H9 (cell line): ENCODE measurements at regions not wholly inside any gene's neighbourhood (a gene's known extent, or its start where the extent isn't known, plus 50 kb on each side); places are given as distances from the start of the nearest gene placed in this dataset.

Experiments
- DNase-seq: peaks from one replicate; pipeline ENCODE4 v3.0.0-alpha.2; 2017
- H2AFZ ChIP-seq: one replicate; pipeline ENCODE4 v1.6.1; 2013; ENCODE audit warnings: mild to moderate bottlenecking, low read length, control low read depth, moderate library complexity
- H2AK5ac ChIP-seq: 2 replicates; pipeline ENCODE4 v1.6.1; 2013; ENCODE audit warnings: low read length, control low read depth, mixed read lengths; ENCODE audit not compliant: insufficient read length
- H2BK120ac ChIP-seq: one replicate; pipeline ENCODE4 v1.6.1; 2013; ENCODE audit warnings: low read depth, mild to moderate bottlenecking, low read length, control low read depth, inconsistent platforms; ENCODE audit not compliant: poor library complexity, severe bottlenecking
- H2BK12ac ChIP-seq: 2 replicates; pipeline ENCODE4 v1.6.1; 2013; ENCODE audit warnings: low read length, control low read depth, mixed read lengths, low read depth; ENCODE audit not compliant: insufficient read length
- H2BK15ac ChIP-seq: 2 replicates; pipeline ENCODE4 v1.6.1; 2013; ENCODE audit warnings: low read depth, low read length, control low read depth
- H2BK20ac ChIP-seq: one replicate; pipeline ENCODE4 v1.6.1; 2013; ENCODE audit warnings: low read depth, mild to moderate bottlenecking, low read length, control low read depth, inconsistent platforms; ENCODE audit not compliant: poor library complexity, severe bottlenecking
- H2BK5ac ChIP-seq: 2 replicates; pipeline ENCODE4 v1.6.1; 2013; ENCODE audit warnings: low read length, control low read depth, mixed read lengths; ENCODE audit not compliant: insufficient read length
- H3K14ac ChIP-seq: 2 replicates; pipeline ENCODE4 v1.6.1; 2013; ENCODE audit warnings: low read length, control low read depth; ENCODE audit not compliant: insufficient read depth
- H3K18ac ChIP-seq: 2 replicates; pipeline ENCODE4 v1.6.1; 2013; ENCODE audit warnings: low read depth, mild to moderate bottlenecking, mixed read lengths, low read length, control low read depth; ENCODE audit not compliant: insufficient read length
- H3K23ac ChIP-seq: 2 replicates; pipeline ENCODE4 v1.6.1; 2013; ENCODE audit warnings: low read length, control low read depth, mixed read lengths, low read depth; ENCODE audit not compliant: insufficient read length
- H3K23me2 ChIP-seq: 2 replicates; pipeline ENCODE4 v1.6.1; 2013; ENCODE audit warnings: low read depth, mild to moderate bottlenecking, mixed read lengths, low read length, control low read depth; ENCODE audit not compliant: insufficient read length, poor library complexity, severe bottlenecking
- H3K27ac ChIP-seq: 2 replicates; pipeline ENCODE4 v1.5.1; 2013; ENCODE audit warnings: low read length, control low read depth, mixed read lengths, low read depth; ENCODE audit not compliant: insufficient read length
- H3K27me3 ChIP-seq: 2 replicates; pipeline ENCODE4 v1.6.1; 2013; ENCODE audit warnings: low read length, control low read depth, inconsistent platforms; ENCODE audit not compliant: insufficient read depth
- H3K4ac ChIP-seq: 2 replicates; pipeline ENCODE4 v1.6.1; 2013; ENCODE audit warnings: low read depth, mild to moderate bottlenecking, control low read depth, inconsistent platforms, low read length, moderate library complexity
- H3K4me1 ChIP-seq: 2 replicates; pipeline ENCODE4 v1.6.1; 2013; ENCODE audit warnings: low read length, control low read depth, inconsistent platforms; ENCODE audit not compliant: insufficient read depth
- H3K4me2 ChIP-seq: 2 replicates; pipeline ENCODE4 v1.6.1; 2013; ENCODE audit warnings: low read length, control low read depth, mixed read lengths; ENCODE audit not compliant: insufficient read length, insufficient read depth
- H3K56ac ChIP-seq: 2 replicates; pipeline ENCODE4 v1.6.1; 2013; ENCODE audit warnings: low read depth, mild to moderate bottlenecking, mixed read lengths, low read length, control low read depth; ENCODE audit not compliant: insufficient read length
- H3K79me1 ChIP-seq: 2 replicates; pipeline ENCODE4 v1.6.1; 2013; ENCODE audit warnings: low read depth, mild to moderate bottlenecking, moderate library complexity, low read length, control low read depth, inconsistent platforms; ENCODE audit not compliant: insufficient read depth, poor library complexity, severe bottlenecking
- H3K79me2 ChIP-seq: 2 replicates; pipeline ENCODE4 v1.6.1; 2013; ENCODE audit warnings: low read length, control low read depth, inconsistent platforms; ENCODE audit not compliant: insufficient read depth
- H3K9ac ChIP-seq: 2 replicates; pipeline ENCODE4 v1.6.1; 2013; ENCODE audit warnings: low read length, control low read depth, mixed read lengths; ENCODE audit not compliant: insufficient read length; ENCODE audit errors: extremely low read depth
- H3K9me3 ChIP-seq: one replicate; pipeline ENCODE4 v1.6.1; 2013; ENCODE audit warnings: low read depth, low read length, inconsistent platforms; ENCODE audit not compliant: control insufficient read depth
- H3T11ph ChIP-seq: one replicate; pipeline ENCODE4 v1.6.1; 2013; ENCODE audit warnings: mild to moderate bottlenecking, low read length, control low read depth, inconsistent platforms
- H4K20me1 ChIP-seq: one replicate; pipeline ENCODE4 v1.6.1; 2013; ENCODE audit not compliant: control insufficient read depth, insufficient read length, insufficient read depth
- H4K5ac ChIP-seq: 2 replicates; pipeline ENCODE4 v1.6.1; 2013; ENCODE audit warnings: low read depth, mild to moderate bottlenecking, mixed read lengths, low read length, control low read depth; ENCODE audit not compliant: insufficient read length
- H4K8ac ChIP-seq: replicated peaks from 2 replicates; pipeline ENCODE4 v1.6.1; 2013; ENCODE audit warnings: low read length, control low read depth, mixed read lengths, low read depth; ENCODE audit not compliant: insufficient read length
- H4K91ac ChIP-seq: 2 replicates; pipeline ENCODE4 v1.6.1; 2013; ENCODE audit warnings: low read depth, mild to moderate bottlenecking, moderate library complexity, mixed read lengths, low read length, control low read depth; ENCODE audit not compliant: insufficient read length
- H3K27ac Mint-ChIP-seq, 3 experiments: 2 replicates in 2 of 3; 3 replicates in 1 of 3; pipeline ENCODE4 v1.8.0; 2020 to 2021; ENCODE audit warnings: mixed read lengths in 3 of 3, mild to moderate bottlenecking in 1 of 3, moderate library complexity in 1 of 3
- H3K27me3 Mint-ChIP-seq: 2 replicates; pipeline ENCODE4 v1.8.0; 2021; ENCODE audit warnings: low read depth, mild to moderate bottlenecking, moderate library complexity, mixed read lengths
- H3K36me3 Mint-ChIP-seq, 3 experiments: 2 replicates in 2 of 3; 3 replicates in 1 of 3; pipeline ENCODE4 v1.8.0; 2020 to 2021; ENCODE audit warnings: low read depth in 3 of 3, mixed read lengths in 3 of 3; ENCODE audit not compliant: insufficient read depth in 1 of 3
- H3K4me1 Mint-ChIP-seq, 2 experiments: 2 replicates each; pipeline ENCODE4 v1.8.0; 2020; ENCODE audit warnings: mixed read lengths in 2 of 2
- H3K4me3 Mint-ChIP-seq, 2 experiments: 2 replicates in 1 of 2; 3 replicates in 1 of 2; pipeline ENCODE4 v1.8.0; 2020 to 2021; ENCODE audit warnings: mild to moderate bottlenecking in 2 of 2, mixed read lengths in 2 of 2, moderate library complexity in 1 of 2
- H3K9me3 Mint-ChIP-seq, 2 experiments: 2 replicates in 1 of 2; 3 replicates in 1 of 2; pipeline ENCODE4 v1.8.0; 2020; ENCODE audit warnings: mild to moderate bottlenecking in 2 of 2, mixed read lengths in 2 of 2, moderate library complexity in 1 of 2
- WGBS: extraction: QIAGEN DNeasy Blood & Tissue Kit; methylation state at CpG from one replicate; pipeline ENCODE4 v1.1.7; 2013; ENCODE audit warnings: missing lambda C conversion rate, low lambda C conversion rate, mixed read lengths; ENCODE audit not compliant: insufficient read length; ENCODE audit errors: extremely low coverage; 5-methylcytosine and 5-hydroxymethylcytosine counted together
- TF ChIP-seq, protein P1 (sequence below): fragments of 200-600 bp; sonication (generic); conservative IDR thresholded peaks from 3 replicates; pipeline ENCODE4 v1.8.0; 2021; ENCODE audit warnings: antibody characterized with exemption, mild to moderate bottlenecking

DNA sequence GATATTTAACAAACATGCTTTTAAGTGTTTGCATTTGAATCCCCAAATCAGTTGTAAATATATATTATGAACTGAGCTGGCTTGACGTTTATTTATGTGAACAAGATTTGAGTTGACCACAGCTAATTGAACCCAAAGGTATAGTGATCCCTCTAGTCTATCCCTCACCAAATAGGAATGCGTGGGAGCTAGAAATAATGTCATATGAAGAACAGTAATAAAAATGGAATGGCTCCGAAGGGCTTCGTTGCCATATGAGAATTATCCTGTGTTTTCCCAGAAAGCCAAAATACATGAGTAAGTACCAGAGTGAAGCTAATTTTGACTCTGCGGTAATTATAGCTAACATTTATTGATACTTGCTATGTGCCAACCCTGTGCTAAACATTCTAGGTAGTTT is 142.7 kb downstream of the ADCYAP1 start:
- peaks cover 9% of the 10 kb centered on the region; the same call in 1 of the 2 replicates for H3K4me1 ChIP-seq
- no peak overlapping the region for H3K14ac ChIP-seq
- H3K56ac ChIP-seq = no peak overlapping the region
- no peak overlapping the region for H3K27ac Mint-ChIP-seq
- peaks cover 14 to 18% of the 10 kb centered on the region in 2 experiments for H3K9me3 Mint-ChIP-seq
- H4K20me1 ChIP-seq = no peaks in the 10 kb centered on the region
- H2BK15ac ChIP-seq = no peak overlapping the region
- no peak overlapping the region for H3K9ac ChIP-seq
- no peak overlapping the region for H4K8ac ChIP-seq
- H3K27ac ChIP-seq = no peak overlapping the region
- H3K4ac ChIP-seq = no peak overlapping the region
- no peak overlapping the region for H2BK12ac ChIP-seq
- H4K91ac ChIP-seq = no peak overlapping the region
- H3K23ac ChIP-seq = no peak overlapping the region
- H3K4me3 Mint-ChIP-seq = no peak overlapping the region
- no peak overlapping the region for H3K18ac ChIP-seq
- H3K27me3 Mint-ChIP-seq = no peaks in the 10 kb centered on the region
- H2AK5ac ChIP-seq = no peak overlapping the region
- TF ChIP-seq, protein P1, sequence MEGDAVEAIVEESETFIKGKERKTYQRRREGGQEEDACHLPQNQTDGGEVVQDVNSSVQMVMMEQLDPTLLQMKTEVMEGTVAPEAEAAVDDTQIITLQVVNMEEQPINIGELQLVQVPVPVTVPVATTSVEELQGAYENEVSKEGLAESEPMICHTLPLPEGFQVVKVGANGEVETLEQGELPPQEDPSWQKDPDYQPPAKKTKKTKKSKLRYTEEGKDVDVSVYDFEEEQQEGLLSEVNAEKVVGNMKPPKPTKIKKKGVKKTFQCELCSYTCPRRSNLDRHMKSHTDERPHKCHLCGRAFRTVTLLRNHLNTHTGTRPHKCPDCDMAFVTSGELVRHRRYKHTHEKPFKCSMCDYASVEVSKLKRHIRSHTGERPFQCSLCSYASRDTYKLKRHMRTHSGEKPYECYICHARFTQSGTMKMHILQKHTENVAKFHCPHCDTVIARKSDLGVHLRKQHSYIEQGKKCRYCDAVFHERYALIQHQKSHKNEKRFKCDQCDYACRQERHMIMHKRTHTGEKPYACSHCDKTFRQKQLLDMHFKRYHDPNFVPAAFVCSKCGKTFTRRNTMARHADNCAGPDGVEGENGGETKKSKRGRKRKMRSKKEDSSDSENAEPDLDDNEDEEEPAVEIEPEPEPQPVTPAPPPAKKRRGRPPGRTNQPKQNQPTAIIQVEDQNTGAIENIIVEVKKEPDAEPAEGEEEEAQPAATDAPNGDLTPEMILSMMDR = no peak
- H3K79me1 ChIP-seq = no peaks in the 10 kb centered on the region
- H3T11ph ChIP-seq = no peak overlapping the region
- no peak overlapping the region for H2BK20ac ChIP-seq
- H2BK120ac ChIP-seq = no peak overlapping the region
- no peak overlapping the region for H2BK5ac ChIP-seq
- no peaks in the 10 kb centered on the region for H3K27me3 ChIP-seq
- no peak overlapping the region for H2AFZ ChIP-seq
- H3K4me1 Mint-ChIP-seq = peaks cover 30 to 39% of the 10 kb centered on the region in 2 experiments
- DNase-seq = no peak
- no peak overlapping the region for H4K5ac ChIP-seq
- H3K23me2 ChIP-seq = no peaks in the 10 kb centered on the region
- H3K79me2 ChIP-seq = no peaks in the 10 kb centered on the region
- H3K9me3 ChIP-seq = no peaks in the 10 kb centered on the region
- H3K36me3 Mint-ChIP-seq = peaks cover 2 to 21% (median 17%) of the 10 kb centered on the region in 3 experiments; a peak in 5 of 7 replicates
- no peak overlapping the region for H3K4me2 ChIP-seq
- no CpG with 5 or more reads among the region's 5 CpGs for WGBS
